EL (cell line): ENCODE measurements at regions not wholly inside any gene's neighbourhood (a gene's known extent, or its start where the extent isn't known, plus 50 kb on each side); places are given as distances from the start of the nearest gene placed in this dataset.
"Not testable (repeated sequence)": the region's sequence is repeated elsewhere in the genome, so short reads cannot be mapped to it uniquely, and the experiment has no call there.

Source experiments
- DNase-seq: peaks from one replicate; pipeline ENCODE4 v3.0.0-alpha.2; 2016

- DNase-seq, result peak; percentile 44
Measured at GRCh38 chr6:11322252-11322885, 89.9 kb upstream of the NEDD9 start.

- no peak for DNase-seq
Measured at GRCh38 chr6:11320914-11321597, 88.6 kb upstream of the NEDD9 start.

- DNase-seq, result no peak
Measured at GRCh38 chr6:11318835-11319813, 86.7 kb upstream of the NEDD9 start.

GRCh38 chr6:11317885-11318771, 85.7 kb upstream of the NEDD9 start:
- peak; percentile 96 for DNase-seq

- DNase-seq, result peak; percentile 95
Measured at GRCh38 chr6:11315743-11316437, 83.4 kb upstream of the NEDD9 start.

- DNase-seq, result no peak
Measured at GRCh38 chr6:11313207-11313606, 80.7 kb upstream of the NEDD9 start.

GRCh38 chr6:11311970-11312369, 79.5 kb upstream of the NEDD9 start:
- DNase-seq, result no peak

- no peak for DNase-seq
Measured at GRCh38 chr6:11309947-11310665, 77.6 kb upstream of the NEDD9 start.

GRCh38 chr6:11307226-11307625, 74.8 kb upstream of the NEDD9 start:
- DNase-seq, result no peak

GRCh38 chr6:11304946-11305345, 72.5 kb upstream of the NEDD9 start:
- DNase-seq, result no peak

GRCh38 chr6:11299876-11300428, 67.5 kb upstream of the NEDD9 start:
- DNase-seq, result not testable (repeated sequence)

GRCh38 chr6:11299421-11299784, 66.9 kb upstream of the NEDD9 start:
- DNase-seq, result not testable (repeated sequence)

GRCh38 chr6:11298651-11299420, 66.4 kb upstream of the NEDD9 start:
- DNase-seq, result no peak

- no peak for DNase-seq
Measured at GRCh38 chr6:11297376-11297729, 64.9 kb upstream of the NEDD9 start.

GRCh38 chr6:11296449-11297375, 64.2 kb upstream of the NEDD9 start:
- no peak for DNase-seq

- DNase-seq, result no peak
Measured at GRCh38 chr6:11295969-11296368, 63.5 kb upstream of the NEDD9 start.

GRCh38 chr6:11294228-11294627, 61.8 kb upstream of the NEDD9 start:
- no peak for DNase-seq

GRCh38 chr6:11292594-11293236, 60.2 kb upstream of the NEDD9 start:
- no peak for DNase-seq

GRCh38 chr6:11292091-11292490, 59.6 kb upstream of the NEDD9 start:
- DNase-seq, result no peak
